DMS53 (cell line): ENCODE measurements at regions not wholly inside any gene's neighbourhood (a gene's known extent, or its start where the extent isn't known, plus 50 kb on each side); places are given as distances from the start of the nearest gene placed in this dataset.
"Not testable (repeated sequence)": the region's sequence is repeated elsewhere in the genome, so short reads cannot be mapped to it uniquely, and the experiment has no call there.

Experiments used
- DNase-seq: peaks from one replicate; lab custom pipeline; 2025; lab: John Stamatoyannopoulos, UW

DNA sequence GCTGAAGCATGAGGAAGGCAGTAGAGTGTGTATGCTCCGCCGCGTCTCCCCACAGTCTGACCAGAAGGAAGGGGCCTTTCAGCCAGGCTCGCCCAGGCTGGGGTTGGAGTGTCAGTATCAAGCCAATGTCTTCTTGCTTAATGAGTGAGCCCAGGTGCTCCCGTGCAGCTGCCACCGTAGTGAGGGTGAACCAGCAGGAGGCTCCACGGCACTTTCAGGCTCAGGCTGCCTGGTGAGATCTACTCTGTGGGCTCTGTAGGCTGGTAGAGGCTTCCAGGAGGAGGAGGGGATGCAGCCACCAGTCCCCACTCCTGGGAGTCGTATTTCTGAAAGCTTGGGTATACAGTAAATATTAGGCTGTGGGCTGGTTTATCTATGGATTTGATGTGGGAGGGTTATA, 98.1 kb upstream of the ADCY2 start:
- not testable (repeated sequence) for DNase-seq

GRCh38 chr5:7299731-7300130, 96.2 kb upstream of the ADCY2 start:
- DNase-seq: not testable (repeated sequence)

GRCh38 chr5:7305000-7305674, 90.8 kb upstream of the ADCY2 start:
- DNase-seq: not testable (repeated sequence)

GRCh38 chr5:7306556-7306955, 89.4 kb upstream of the ADCY2 start:
- DNase-seq: not testable (repeated sequence)

DNA sequence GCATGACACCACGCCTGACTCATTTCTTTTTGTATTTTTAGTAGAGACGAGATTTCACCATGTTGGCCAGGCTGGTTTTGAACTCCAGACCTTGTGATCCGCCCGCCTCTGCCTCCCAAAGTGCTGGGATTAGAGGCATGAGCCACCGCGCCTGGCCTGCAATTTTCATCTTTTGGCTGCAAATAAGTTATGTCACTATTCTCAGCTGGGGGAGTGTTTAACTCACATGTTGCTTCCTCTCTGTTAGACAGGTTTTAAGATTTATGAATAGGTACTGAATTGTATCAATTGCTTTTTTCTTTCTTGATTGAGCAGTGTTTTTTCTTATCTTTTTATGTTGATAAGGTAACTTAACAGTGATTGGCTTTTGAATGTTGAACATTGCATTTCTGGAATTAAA, 88.2 kb upstream of the ADCY2 start:
- not testable (repeated sequence) for DNase-seq

GRCh38 chr5:7309715-7310114, 86.2 kb upstream of the ADCY2 start:
- not testable (repeated sequence) for DNase-seq

DNA sequence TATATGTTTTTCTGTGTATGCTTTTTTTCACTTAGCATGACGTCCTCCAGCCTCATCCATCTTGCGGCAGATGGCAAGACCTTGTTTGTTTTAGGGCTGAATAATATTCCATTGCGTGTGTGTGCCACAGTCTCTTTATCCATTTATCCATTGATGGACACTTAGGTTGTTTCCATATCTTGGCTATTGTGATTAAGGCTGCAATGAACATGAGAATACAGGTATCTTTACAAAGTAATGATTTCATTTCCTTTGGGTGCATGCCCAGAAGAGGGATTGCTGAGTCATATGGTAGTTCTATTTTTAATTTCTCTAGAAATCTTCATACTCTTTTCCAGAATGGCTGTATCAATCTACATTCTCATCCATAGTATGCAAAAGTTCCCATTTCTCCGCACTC, 85.3 kb upstream of the ADCY2 start:
- not testable (repeated sequence) for DNase-seq

DNA sequence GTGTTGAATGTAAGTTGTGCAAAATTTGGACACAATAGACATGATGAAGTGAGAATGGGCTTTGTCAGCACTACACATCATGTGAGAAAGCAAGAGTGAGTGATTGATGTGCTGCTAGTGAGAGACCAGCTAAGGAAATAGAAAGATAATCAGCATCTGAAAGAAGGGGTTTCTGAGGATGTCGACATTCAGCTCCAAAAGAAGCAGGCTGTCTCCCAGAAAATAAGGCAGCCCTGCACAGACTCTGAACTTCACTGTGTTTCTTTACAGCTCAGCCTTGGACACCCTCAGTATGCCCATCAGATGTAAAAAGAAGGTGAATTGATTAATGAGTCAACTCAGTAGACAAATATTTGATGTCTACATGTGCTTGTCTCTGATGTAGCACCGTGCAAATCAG, 80.8 kb upstream of the ADCY2 start:
- DNase-seq: no peak

- no peak for DNase-seq
Observed at GRCh38 chr5:7317751-7318150, 78.2 kb upstream of the ADCY2 start.

DNA sequence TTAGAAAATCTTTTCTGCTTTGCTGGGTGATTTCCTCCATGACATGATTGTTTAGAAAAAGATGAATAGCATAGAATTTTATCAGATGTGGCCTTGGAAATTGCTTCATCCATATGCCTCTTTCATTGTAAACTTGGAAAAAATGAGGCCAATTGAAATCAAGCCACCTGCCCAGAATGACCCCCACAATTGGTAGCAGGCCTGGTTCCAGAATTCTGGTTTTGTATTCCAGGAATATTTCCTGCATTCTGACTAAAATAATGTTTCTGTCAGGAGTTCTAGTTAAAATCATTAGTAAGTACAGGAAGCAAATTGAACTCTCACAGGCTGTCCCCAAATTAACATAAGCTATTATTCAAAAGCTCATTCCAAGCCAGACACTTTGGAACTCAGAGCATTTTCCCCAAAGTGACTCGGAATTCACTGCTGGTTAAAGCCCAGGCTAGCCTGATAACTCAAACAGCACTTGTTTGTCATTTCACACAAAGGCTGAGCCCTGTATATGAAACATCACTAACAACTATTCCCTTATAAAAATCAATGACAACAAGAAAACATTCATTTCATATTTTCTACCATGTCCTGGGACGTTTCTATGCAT, 75.1 kb upstream of the ADCY2 start:
- no peak for DNase-seq

DNA sequence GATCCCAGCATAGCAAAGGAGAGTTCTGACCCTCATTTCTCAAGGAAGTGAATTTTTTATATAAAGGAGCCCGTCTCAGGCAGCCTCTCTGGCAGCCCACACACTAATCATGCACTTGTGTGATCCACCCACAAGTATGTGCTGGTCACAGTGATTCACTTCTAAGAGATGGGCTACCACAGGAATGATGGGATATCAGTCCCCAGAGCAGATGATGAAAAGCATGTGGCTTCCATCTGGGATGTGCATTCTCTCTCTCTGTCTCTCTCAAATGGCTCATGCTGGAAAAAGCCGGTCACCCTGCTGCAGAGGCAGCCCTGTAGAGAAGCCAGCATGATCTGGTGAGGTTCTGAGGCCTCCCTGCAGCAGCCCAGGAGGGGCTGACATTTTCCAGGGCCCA, 74.2 kb upstream of the ADCY2 start:
- no peak for DNase-seq

- DNase-seq: no peak
Observed at GRCh38 chr5:7324919-7325318, 71.0 kb upstream of the ADCY2 start.

DNA sequence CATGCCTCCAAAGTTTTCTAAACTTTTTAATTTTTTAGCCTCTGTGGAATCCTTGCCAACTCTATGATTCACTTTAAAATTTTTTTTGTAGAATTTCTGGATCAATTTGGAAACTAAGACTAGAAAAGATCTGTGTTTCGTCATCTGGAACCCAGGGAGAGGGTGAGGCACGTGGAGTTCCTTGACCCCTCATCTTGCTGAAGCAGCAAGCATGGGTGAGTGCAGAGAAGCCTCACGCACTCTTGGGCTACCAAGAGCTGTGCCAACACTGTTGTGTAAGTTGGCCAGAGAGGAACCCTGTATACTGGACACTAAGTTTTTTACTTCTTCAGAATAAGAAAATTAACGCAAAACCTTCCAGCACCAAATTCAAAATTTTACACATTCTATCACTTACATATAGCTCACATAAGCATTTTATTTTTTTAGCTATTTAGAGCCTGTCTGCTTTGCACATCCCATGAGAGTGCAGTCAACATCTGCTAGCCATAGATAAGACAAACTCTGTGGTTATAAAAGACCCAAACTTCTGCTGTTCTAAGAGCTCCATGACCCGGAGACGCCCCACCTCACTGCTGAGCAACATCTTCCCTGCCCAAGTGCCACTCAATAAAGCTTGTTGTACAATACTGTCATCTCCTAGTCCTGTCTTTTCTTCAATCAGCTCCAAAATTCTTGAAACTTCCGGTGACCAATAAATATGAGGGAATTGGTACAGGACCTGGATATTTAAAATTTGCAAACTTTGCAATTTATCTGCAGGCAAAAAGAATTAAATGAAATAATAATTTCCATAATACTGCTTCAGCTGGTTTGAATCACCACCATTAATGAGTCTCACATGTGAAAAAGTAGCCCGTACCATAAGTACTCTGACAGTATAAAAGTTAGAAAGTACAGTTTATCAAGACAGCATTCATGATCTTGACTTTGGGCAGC, 69.7 kb upstream of the ADCY2 start:
- no peak for DNase-seq

GRCh38 chr5:7329141-7329540, 66.8 kb upstream of the ADCY2 start:
- no peak for DNase-seq

DNA sequence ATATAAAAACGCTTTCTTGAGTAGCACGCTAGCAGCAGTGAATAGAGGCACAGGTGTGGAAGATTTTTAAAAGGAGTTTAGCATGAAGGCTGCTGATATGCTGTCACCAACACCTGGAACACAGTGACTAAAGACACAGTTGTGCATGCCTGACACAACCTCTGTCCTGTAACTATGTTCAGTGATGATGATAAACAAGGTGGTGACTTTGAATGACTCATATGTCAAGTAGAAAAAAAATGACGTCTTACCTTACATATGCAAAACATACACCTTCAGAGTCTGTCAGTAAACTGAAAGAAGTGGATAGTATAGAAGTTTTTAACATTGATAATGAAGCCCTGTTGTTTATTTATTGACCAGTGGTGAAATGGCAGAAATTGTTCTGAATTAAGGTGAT, 66.2 kb upstream of the ADCY2 start:
- DNase-seq: peak; percentile 57

DNA sequence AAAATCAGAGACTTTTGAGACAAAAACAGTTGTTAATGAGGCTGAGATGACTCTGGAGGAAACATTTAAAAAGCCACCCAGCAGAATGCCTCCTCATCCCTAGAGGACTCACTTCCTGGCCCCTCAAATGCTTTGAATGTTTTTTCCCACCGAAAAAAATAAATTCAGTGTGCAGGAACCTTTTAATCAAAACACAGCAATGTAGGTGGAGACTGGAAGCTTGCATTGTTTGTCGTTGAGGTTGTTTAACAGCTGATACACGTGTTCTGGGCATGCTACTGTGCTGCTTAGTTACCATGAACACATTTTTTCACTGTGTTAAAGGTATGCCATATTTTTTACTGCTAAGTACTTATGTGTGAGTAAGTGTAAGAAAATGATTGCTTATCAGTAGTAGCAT, 65.7 kb upstream of the ADCY2 start:
- no peak for DNase-seq

DNA sequence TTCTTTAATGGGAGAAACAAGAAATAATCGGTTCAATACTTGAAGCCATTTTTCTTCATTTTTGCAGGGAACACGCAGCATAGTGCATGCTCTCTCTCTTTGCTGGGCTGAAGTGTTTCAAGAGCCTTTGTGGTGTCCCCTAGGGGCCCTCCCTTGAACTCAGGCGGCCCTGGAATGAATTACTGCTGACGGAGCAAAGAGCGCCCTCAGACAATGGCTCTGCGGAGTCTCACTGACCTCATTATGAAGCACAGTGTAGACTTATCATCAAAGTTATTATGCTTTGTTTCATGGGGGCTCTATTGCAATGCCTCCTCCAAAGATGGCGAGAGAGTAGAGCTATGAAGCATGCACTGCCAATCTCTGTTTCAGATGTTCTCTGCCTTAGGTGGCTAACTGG, 64.8 kb upstream of the ADCY2 start:
- no peak for DNase-seq
